Activated naive CD8-positive, alpha-beta T cell treated with anti-CD3 and anti-CD28 coated beads, Interleukin-2, amount 50 U/mL, for 16 hours (primary cell): ENCODE measurements at regions not wholly inside any gene's neighbourhood (a gene's known extent, or its start where the extent isn't known, plus 50 kb on each side); places are given as distances from the start of the nearest gene placed in this dataset.
"Not testable (repeated sequence)": the region's sequence is repeated elsewhere in the genome, so short reads cannot be mapped to it uniquely, and the experiment has no call there.

ENCODE experiments used
- DNase-seq: peaks from one replicate; pipeline ENCODE4 v3.0.0-alpha.2; 2020; ENCODE audit warnings: low read depth, low spot score

GRCh38 chr1:182166321-182166720, 104.8 kb upstream of the ZNF648 start:
- no peak for DNase-seq

GRCh38 chr1:182164273-182164672, 102.8 kb upstream of the ZNF648 start:
- no peak for DNase-seq

GRCh38 chr1:182163821-182164223, 102.3 kb upstream of the ZNF648 start:
- DNase-seq, result no peak

GRCh38 chr1:182159443-182159842, 97.9 kb upstream of the ZNF648 start:
- no peak for DNase-seq

GRCh38 chr1:182157187-182157586, 95.7 kb upstream of the ZNF648 start:
- DNase-seq, result no peak

GRCh38 chr1:182154425-182154824, 92.9 kb upstream of the ZNF648 start:
- DNase-seq, result not testable (repeated sequence)

- no peak for DNase-seq
Measured at GRCh38 chr1:182149411-182149965, 88.0 kb upstream of the ZNF648 start.

GRCh38 chr1:182147951-182148350, 86.4 kb upstream of the ZNF648 start:
- no peak for DNase-seq

GRCh38 chr1:182147136-182147820, 85.8 kb upstream of the ZNF648 start:
- no peak for DNase-seq

- DNase-seq, result no peak
Measured at GRCh38 chr1:182146286-182146685, 84.8 kb upstream of the ZNF648 start.

- no peak for DNase-seq
Measured at GRCh38 chr1:182145441-182145840, 83.9 kb upstream of the ZNF648 start.

- DNase-seq, result no peak
Measured at GRCh38 chr1:182144646-182145030, 83.1 kb upstream of the ZNF648 start.

GRCh38 chr1:182143825-182144645, 82.5 kb upstream of the ZNF648 start:
- no peak for DNase-seq

- DNase-seq, result peak; percentile 76
Measured at GRCh38 chr1:182143154-182143657, 81.7 kb upstream of the ZNF648 start.

GRCh38 chr1:182142621-182143020, 81.1 kb upstream of the ZNF648 start:
- no peak for DNase-seq

GRCh38 chr1:182141040-182141439, 79.5 kb upstream of the ZNF648 start:
- no peak for DNase-seq

- DNase-seq, result no peak
Measured at GRCh38 chr1:182139496-182139895, 78.0 kb upstream of the ZNF648 start.

GRCh38 chr1:182137546-182137945, 76.0 kb upstream of the ZNF648 start:
- no peak for DNase-seq

GRCh38 chr1:182135946-182136345, 74.4 kb upstream of the ZNF648 start:
- no peak for DNase-seq

- DNase-seq, result no peak
Measured at GRCh38 chr1:182134257-182134656, 72.7 kb upstream of the ZNF648 start.

GRCh38 chr1:182133181-182133580, 71.7 kb upstream of the ZNF648 start:
- DNase-seq, result no peak

- DNase-seq, result no peak
Measured at GRCh38 chr1:182129398-182129797, 67.9 kb upstream of the ZNF648 start.

GRCh38 chr1:182128502-182128901, 67.0 kb upstream of the ZNF648 start:
- DNase-seq, result no peak
